ENCODE measurements at regions not wholly inside any gene's neighbourhood (a gene's known extent, or its start where the extent isn't known, plus 50 kb on each side); places are given as distances from the start of the nearest gene placed in this dataset.
"Not testable (repeated sequence)": the region's sequence is repeated elsewhere in the genome, so short reads cannot be mapped to it uniquely, and the experiment has no call there.

DNA sequence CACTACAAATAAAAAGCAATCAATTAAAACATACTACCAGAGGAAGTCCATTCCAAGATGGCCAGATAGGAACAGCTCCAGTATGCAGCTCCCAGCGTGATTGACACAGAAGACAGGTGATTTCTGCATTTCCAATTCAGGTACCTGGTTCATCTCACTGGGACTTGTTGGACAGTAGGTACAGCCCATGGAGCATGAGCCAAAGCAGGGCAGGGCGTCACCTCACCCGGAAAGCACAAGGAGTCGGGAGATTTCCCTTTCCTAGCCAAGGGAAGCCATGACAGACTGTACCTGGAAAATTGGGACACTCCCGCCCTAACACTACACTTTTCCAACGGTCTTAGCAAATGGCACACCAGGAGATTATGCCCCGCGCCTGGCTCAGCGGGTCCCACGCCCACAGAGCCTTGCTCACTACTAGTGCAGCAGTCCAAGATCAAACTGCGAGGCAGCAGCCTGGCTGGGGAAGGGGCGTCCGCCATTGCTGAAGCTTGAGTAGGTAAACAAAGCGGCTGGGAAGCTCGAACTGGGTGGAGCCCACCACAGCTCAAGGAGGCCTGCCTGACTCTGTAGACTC lies 106.0 kb downstream of the BUD13 start:
- not testable (repeated sequence) for DNase-seq

DNA sequence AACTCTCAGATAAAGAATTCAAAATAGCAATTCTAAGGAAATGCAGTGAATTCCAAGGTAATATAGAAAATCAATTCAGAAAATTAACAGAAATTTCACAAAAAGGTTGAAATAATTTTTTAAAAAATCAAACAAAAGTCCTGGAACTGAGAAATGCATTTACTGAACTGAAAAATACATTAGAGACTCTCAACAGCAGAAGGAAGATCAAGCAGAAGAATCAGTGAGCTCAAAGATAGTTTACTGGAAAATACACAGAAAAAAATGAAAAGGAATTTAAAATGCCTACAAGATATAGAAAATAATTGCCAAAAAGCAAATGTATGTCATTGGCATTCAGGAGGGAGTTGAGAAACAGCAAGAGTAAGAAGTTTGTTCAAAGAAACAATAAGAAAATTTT lies 107.3 kb downstream of the BUD13 start:
- no peak for DNase-seq

DNA sequence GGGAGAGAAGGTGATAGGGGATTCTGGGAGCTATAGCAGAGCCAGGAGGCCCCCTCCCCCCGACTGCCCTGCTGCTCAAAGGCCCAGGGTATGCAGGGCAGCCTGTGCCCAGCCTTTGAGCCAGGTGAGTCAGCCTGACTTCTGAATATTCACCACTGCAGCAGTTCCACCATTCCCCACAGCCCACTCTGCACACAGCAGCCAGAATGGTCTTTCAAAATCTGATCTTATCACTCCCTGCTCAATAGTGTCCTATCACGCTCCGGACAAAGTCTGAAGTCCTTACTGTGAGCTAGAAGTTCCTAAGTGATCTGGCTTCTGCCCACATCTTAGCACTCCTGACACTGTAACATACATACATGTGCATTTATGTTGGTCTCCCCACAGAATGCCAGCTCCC lies 111.7 kb downstream of the BUD13 start:
- DNase-seq: no peak

DNA sequence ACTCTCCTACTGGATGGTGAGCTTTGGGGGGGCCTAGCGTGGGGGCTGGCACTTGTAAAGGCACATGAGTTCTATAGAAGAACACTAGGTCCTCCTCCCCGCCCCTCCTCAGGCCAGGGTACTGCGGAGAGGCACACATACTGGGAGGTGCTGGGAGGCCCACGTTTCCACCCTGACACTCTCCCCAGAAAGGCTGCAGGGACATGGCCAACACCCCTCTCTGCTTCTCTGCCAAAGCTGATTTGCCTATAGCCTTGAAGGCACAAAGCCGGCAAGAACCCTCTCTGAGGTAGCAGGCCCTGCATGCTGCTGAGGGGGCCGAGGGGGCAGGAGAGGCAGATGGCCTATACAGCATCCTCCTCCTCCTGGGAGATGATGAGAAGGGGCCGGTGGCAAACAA lies 112.8 kb downstream of the BUD13 start:
- no peak for DNase-seq

DNA sequence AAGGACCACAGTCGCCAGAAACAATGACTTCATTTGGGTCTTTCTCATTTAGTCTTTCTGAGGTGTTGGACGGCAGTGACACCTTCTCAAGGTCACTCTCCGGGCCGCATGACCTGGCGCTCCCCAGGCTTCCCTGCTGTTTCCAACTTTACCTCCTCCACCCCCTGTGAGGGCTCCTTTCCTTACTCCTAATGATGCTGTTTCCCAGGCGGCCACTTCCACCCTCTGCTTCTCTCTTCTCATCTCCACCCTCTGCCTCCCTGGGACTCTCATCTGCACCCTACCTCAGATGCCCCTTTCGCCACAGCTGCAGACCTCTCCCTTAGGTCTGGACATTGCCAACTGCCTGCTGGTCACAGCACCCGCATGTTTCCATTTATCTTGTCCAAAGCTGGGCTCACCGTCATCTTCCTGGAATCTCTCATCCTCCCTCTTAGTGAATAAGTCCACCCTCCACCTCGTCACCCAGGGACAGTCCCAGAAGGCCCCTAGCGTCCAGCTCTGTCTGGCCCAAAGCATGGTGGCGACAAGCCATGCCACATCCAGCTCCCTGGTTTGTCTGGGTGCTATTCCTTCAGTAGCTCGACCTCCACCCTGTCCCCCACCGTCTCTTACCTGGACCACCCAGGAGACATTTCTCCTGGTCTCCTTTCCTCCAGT lies 113.8 kb downstream of the BUD13 start:
- DNase-seq: no peak

DNA sequence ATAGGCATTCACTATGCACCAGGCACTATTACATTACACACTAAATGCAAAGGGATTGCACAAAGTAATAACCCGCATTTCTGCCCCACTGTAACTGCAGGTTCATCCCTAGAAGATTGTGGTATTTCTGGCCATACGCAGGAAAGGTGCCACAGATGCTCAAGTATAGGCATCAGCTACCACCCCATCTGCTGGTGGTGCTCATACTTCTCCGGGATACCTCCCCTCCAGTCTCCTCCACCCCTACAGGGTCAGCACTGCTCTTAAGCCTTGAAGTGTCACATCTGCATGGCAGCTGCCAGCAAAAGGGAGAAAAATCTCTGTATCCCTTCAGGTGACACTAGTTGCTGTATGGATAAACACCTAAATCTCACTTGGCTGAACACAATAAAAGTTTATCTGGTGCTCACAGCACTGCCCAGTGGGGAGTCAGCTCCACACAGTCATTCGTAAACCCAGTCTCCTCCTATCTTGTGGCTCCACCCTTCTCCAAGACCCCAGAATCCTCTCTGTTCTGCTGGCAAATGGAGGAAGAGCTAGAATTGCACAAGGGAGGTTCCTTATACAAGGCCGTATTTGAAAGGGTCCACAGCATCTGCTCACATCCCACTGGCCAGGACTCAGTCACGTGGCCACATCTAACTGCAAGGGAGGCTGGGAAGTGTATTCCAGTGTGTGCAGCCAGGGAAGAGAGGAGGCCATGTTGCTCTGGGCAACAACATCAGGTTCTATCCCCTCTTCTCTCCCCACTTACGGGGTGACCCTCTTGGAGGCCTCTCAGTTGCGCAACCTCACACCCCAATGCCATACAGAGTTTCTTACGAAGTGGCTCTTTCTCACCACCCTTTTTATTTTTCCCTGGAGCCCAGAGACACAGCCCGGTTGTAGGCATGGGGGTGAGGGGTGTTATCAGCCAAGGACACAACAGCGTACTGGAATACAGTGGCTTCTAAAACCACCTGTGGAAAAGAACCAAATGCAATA lies 114.7 kb downstream of the BUD13 start:
- DNase-seq: no peak

DNA sequence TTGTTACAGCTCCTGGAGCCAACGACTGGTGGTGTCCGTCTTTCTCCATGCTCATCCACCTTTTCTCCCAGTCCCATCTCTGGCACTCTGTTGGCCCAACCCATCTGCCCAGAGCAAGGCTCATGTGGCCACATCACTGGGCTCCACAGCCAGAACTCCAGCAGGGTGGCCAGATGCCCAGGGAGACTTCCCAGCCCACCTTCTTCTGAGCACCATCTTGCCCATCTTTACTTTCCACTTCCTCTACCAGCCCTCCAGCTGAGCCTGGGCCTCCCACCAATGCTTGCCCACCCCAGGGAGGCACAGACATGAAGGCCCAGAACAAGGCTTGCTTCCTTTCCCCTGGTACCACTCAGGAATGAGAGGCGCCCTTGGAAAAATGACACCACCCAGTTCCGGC lies 116.8 kb downstream of the BUD13 start:
- no peak for DNase-seq

DNA sequence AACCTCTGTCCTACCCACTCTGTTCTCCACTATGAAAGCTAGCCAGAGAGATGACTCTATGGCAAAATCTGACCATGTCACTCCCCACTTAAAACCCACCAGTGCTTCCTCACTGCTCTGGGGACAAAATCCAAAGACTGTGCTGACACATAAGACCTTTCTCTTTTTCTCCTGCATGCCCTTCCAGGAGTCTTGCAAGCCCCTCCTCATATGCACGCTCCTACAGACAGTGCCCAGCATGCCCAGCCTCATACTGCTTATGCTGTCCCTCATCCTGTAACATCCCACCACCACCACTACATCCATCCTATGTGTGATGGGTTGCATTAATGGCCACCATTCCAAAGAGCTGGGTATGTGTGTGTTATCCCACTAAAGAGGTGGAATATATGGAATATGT lies 118.3 kb downstream of the BUD13 start:
- no peak for DNase-seq

DNA sequence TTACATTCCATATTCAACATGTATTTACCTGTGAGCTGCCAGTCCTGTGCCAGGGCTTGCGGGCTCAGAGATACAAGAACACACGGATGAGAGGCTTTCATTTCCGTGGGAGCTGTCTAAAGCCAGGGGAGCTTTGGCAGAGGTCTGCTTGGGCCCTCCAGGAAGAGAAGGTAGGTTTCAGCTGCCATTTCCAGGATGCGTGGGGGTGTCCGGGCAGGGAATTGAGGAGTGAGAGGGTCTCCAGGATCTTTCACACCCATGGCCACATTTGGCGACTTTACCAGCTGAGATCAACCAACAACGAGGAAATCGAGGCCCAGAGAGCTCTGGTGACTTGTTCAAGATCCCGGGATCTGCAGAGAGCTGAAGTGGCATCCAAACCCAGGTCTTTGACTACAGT lies 119.6 kb downstream of the BUD13 start:
- no peak for DNase-seq

DNA sequence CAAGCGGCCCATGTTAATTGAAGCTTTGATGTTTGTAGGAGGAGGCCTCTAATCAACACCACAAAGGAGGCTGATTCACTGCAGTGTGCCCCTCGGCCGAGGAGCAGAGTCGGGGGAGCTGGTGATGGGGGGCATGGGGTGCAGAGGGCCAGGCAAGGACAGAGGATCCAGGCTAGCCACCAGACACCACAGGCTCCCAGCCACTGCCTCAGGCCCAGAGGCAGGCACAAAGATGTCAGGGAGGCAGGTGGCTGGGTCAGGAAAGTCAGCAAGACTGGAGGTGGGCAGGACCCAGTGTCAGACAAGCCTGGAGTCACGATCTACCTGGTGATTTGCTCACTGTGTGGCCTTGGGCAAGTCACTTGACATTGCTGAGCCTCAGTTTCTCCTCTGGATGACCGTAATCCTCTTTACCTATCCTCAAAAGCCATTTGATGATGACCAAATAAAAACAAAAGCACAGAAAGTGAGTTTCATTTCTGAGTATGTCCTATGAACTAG lies 121.0 kb downstream of the BUD13 start:
- no peak for DNase-seq

DNA sequence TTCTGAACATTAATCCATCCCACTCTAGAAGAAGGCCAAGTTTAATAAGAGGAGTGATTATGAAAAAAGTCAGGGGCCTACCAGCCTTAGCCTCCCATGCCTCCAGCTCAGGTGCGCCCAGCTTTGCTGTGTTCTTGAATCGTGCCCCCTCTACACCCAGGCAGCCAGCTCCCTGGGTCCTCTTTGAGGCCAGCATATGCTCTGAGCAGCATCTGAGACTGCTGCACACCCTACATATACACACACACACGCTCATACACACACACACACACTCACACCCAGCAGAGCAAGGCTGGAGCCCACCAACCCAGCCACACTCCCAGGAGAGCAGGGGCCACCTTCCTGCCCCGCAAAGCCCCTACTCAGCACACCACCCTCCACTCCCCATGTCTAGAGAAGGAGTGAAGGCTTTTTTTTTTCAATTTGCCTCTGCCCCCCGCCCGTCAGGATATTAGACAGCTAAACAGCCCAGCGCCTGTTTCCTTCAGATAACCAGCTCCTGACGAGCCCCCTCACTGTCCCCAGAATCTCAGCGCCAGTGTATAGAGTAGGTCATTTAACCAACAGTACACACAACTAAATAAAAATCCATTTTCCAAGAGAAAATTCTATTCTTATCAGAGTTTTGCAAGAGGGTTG lies 121.6 kb downstream of the BUD13 start:
- no peak for DNase-seq

DNA sequence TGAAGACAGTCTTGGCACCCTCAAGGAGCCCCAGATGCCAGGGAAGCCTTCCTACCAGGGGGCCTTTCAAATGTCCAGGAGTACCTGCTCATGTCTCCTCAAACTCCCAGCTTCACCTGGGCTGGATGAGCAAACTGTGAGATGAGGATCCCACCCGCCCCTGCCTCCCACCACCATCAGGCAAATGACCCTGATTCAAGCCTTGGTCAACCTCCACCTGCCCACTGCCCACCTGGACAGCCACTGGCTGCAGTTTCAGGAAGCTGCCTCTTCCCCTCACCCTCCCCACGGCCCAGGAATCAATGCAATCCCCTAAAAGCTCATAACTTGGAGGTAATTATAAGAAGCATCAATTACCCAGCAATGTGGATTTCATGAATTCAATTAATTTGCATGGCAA lies 122.7 kb downstream of the BUD13 start:
- no peak for DNase-seq

DNA sequence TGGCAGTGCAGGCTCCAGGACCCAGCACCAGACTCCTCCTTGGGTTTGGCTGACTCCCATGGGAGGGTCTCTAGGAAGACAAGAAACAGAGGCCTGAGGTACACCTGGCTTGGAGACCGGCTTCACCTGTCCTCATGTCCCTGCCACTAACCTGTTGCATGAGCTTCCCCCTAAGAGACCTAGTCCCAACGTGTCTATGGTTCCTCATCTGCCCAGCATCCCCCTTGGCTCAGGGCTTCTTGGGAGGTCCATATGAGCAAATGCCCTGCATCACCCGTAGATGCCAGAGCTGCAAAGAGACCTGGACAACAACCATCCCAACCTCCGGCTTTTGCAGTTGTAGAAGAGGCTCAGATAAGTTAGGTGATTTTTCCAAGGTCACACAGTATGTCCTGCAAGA lies 123.5 kb downstream of the BUD13 start:
- DNase-seq: no peak

DNA sequence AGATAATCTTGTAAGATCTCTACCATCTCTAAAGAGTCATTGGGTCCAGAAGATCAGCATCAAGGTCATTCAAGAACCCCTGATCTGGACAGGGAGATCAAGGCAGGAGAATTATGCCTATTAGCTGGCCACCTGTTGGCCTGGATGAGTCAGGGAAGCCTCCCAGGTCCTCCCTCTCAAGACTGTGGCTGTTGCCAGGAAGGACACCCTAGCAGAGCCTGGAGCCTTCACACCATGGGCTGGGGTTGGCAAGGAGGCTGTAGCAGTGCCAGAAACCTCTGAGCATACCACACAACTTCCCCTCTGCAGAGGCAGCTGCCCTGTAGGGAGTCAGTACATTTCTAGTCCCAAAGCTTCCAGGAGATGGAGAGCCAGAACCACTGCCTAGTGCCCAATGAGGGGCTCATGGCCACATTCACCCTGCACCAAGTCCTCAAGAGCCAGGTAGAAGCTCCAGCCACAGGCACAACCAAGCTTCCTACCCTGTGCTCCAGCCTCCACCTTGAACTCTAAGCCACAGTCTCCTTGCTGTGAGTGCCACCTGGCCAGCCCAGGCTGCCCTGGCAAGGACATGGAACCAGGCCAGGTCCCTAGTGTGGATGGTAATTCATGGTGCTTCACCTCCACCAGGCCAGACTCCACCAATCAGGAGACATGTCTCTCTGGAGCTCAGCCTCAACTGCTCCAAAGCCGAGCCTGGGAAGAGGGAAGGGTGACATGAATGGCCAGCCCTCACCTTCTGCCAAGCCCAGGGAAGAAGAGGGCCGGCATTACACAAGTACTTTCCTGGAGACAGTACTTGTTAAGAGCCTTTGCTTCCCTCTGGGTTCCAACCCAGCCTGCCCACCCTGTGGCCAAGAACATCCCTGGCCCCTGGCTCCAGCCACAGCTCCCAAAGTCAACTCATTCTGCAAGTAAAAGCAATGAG lies 124.3 kb downstream of the BUD13 start:
- DNase-seq: no peak

DNA sequence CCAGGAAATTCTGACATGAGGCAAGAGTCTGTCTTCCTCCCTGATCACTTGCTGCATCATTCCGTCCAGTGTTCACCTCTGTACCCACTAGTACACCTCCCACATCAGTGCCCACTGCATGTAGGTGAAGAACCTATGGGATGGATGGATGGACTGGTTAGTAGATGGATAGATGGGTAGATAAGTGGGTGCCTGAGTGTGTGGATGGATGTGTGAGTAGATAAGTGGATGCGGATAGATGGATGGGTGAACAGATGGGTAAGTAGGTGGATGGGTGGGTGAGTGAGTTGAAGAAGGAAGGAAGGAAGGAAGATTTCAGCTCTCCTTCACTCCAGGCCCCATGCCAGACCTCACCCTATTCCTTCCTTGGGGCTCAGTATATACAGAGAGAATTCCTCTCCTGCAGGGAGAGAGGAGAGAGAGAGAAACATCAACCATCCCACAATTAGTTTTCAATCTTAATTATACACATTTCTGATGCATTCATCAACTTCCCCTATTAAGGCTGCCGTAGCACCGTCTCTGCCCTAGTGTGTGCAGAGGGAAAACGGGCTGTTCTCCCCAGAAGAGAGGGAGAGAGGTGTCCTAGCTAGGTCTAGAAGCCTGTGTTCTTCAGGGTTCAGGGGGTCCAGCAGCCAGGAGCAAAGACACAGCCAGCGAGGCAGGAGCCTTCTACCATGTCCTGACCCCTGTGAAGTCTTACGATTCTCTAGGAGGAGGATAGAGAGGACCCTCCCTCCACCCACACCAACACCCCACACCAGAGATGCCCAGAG lies 125.3 kb downstream of the BUD13 start:
- DNase-seq: no peak

DNA sequence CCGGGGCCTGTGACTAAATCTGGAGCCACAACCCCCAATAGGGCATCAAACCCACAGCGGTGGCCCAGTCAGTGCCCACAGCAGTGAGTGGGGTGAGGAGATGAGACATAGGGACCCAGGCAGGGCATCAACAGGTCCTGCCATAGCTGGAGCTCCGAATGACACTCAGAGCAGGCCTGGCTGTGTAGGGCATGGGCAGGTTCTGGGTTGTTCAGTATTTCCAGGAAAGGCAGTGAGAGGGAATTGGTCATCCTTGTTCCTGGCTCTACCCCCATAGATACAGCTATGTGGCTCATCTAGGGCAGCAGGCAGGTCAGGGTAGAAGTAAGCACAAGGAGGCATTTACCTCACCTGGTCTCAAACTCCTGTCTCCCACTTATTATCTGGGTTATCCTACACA lies 126.6 kb downstream of the BUD13 start:
- DNase-seq: no peak

DNA sequence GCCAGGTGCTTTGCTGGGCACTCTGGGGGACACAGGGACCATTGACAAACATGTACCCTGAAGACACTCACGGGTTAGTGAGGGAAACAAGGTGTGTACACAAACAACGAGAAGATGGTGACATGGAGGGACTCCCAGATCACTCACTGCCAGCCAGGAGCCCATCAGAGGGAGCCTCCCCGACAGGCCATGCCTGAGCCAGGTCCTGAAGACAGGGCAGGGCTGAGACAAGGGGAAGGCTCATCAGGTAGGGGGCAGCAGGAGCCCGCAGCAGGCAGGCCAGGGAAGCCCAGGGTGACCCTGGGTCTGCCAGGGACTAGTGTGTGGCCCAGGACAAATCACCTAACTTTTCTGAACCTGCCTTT lies 127.9 kb downstream of the BUD13 start:
- no peak for DNase-seq

DNA sequence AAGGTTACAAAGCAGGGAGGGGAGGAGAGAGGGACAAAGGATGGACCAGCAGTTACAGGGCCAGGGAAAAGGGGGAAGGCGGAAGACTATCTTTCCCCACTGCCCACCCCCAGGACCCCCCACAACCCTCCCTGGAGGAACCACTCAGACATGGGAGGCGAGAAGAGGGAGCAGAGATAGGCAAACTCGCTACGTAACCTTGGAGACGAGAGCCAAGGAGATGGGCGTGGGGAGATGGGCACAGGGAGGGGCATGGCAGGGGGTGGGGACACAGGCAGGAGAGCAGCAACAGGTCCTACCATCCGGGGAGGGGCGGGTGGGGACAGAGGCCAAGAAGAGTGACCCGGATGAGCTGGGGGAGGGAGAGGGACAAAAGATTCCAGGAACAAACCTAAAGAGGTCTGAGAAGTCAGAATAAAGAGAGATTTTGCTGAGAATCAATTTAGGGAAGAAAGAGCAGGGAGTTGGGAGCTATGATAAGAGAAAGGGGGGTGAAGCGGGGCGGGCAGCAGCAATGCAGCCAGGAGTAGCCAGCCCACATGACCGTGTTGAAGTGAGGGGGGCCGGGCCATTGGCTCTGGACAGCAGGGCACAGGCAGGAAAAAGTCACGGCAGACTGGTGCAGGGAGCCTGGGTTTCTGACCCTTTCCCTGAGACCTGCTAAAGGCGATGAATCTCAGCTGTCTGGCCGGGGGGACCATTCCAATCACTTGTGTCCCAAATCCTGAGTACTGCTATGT lies 128.4 kb downstream of the BUD13 start:
- no peak for DNase-seq

DNA sequence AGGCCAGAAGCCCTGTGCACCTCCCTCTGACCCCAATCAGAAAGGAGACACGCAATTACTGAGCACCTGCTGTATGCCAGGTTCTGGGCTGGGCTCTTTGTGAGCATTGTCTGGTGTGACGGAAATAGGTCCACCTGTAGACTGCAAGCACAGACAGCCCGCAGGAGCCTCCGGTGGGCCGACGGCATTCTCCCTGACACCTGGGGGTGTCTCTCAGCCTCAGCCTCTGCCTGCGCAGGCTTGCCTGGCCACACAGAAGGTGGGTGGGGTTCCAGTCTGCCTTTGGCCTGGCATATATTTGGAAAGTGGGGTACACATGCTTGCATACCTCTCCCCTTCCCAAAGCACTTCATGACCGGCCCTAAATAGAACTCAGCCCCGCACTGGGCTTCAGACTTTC lies 129.3 kb downstream of the BUD13 start:
- DNase-seq: no peak

DNA sequence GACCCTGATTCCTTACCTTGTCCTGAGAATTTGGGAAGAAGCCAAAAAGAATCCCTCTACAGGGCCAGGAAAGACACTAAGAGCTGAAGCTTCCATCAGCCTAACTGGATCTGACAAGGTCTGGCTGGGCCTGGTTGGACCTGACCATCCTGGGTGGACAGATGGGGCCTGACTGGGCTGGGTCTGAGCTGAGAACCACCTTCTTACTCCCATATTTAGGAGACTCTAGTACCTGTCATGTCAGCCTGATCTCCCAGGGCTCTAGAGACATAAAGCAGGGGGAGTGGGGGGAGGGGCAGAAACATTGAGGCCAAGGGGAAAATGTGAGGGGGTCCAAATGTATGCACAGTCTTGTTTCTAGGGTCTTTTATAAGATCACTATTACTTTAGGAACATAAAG lies 129.9 kb downstream of the BUD13 start:
- no peak for DNase-seq

DNA sequence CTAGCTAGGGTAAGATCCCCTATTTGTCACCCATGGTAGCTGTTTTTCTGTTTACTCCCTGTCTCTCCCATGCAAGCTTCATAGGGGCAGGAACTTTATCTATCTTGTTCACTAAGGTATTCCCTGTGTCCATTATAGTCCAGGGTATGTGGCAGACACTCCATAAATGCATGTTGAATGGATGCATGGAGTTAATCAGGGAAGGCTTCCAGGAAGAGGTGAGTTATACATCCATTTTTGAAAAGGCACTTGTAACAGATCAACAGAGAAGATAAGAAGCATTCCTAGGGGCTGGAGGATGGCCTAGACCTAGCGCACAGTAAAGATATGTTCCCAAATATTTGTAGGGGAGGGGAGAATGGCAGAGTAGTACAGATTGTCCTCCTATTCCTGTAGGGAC lies 130.3 kb downstream of the BUD13 start:
- no peak for DNase-seq

Data from DMS153 (cell line).